ENCODE measurements at regions not wholly inside any gene's neighbourhood (a gene's known extent, or its start where the extent isn't known, plus 50 kb on each side); places are given as distances from the start of the nearest gene placed in this dataset.

GRCh38 chr4:3662516-3662915, 103.7 kb upstream of the ADRA2C start:
- TF ChIP-seq POLR2AphosphoS5 (IDR thresholded peaks at IDR 0.05; ENCODE audit: low read depth, low read length) (no peak), JUND (IDR thresholded peaks at IDR 0.05) (no peak), EZH2phosphoT487 (IDR thresholded peaks at IDR 0.05; ENCODE audit: borderline replicate concordance, low read depth) (no peak), RFX5 (IDR thresholded peaks at IDR 0.05; ENCODE audit: low read length) (no peak), FOXM1 (IDR thresholded peaks at IDR 0.05; ENCODE audit: low read depth) (no peak), RCOR1 (IDR thresholded peaks at IDR 0.05; ENCODE audit: low read length) (no peak), IRF3 (IDR thresholded peaks at IDR 0.05; ENCODE audit: low read depth, low read length) (no peak), NRF1 (IDR thresholded peaks at IDR 0.05; ENCODE audit: low read depth, low read length) (no peak)
- TF ChIP-seq, protein P1, sequence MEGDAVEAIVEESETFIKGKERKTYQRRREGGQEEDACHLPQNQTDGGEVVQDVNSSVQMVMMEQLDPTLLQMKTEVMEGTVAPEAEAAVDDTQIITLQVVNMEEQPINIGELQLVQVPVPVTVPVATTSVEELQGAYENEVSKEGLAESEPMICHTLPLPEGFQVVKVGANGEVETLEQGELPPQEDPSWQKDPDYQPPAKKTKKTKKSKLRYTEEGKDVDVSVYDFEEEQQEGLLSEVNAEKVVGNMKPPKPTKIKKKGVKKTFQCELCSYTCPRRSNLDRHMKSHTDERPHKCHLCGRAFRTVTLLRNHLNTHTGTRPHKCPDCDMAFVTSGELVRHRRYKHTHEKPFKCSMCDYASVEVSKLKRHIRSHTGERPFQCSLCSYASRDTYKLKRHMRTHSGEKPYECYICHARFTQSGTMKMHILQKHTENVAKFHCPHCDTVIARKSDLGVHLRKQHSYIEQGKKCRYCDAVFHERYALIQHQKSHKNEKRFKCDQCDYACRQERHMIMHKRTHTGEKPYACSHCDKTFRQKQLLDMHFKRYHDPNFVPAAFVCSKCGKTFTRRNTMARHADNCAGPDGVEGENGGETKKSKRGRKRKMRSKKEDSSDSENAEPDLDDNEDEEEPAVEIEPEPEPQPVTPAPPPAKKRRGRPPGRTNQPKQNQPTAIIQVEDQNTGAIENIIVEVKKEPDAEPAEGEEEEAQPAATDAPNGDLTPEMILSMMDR (IDR thresholded peaks at IDR 0.05): no peak
- TF ChIP-seq, protein P2, sequence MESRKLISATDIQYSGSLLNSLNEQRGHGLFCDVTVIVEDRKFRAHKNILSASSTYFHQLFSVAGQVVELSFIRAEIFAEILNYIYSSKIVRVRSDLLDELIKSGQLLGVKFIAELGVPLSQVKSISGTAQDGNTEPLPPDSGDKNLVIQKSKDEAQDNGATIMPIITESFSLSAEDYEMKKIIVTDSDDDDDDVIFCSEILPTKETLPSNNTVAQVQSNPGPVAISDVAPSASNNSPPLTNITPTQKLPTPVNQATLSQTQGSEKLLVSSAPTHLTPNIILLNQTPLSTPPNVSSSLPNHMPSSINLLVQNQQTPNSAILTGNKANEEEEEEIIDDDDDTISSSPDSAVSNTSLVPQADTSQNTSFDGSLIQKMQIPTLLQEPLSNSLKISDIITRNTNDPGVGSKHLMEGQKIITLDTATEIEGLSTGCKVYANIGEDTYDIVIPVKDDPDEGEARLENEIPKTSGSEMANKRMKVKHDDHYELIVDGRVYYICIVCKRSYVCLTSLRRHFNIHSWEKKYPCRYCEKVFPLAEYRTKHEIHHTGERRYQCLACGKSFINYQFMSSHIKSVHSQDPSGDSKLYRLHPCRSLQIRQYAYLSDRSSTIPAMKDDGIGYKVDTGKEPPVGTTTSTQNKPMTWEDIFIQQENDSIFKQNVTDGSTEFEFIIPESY (IDR thresholded peaks at IDR 0.05; ENCODE audit: borderline replicate concordance, low read depth): no peak
- TF ChIP-seq, protein P3, sequence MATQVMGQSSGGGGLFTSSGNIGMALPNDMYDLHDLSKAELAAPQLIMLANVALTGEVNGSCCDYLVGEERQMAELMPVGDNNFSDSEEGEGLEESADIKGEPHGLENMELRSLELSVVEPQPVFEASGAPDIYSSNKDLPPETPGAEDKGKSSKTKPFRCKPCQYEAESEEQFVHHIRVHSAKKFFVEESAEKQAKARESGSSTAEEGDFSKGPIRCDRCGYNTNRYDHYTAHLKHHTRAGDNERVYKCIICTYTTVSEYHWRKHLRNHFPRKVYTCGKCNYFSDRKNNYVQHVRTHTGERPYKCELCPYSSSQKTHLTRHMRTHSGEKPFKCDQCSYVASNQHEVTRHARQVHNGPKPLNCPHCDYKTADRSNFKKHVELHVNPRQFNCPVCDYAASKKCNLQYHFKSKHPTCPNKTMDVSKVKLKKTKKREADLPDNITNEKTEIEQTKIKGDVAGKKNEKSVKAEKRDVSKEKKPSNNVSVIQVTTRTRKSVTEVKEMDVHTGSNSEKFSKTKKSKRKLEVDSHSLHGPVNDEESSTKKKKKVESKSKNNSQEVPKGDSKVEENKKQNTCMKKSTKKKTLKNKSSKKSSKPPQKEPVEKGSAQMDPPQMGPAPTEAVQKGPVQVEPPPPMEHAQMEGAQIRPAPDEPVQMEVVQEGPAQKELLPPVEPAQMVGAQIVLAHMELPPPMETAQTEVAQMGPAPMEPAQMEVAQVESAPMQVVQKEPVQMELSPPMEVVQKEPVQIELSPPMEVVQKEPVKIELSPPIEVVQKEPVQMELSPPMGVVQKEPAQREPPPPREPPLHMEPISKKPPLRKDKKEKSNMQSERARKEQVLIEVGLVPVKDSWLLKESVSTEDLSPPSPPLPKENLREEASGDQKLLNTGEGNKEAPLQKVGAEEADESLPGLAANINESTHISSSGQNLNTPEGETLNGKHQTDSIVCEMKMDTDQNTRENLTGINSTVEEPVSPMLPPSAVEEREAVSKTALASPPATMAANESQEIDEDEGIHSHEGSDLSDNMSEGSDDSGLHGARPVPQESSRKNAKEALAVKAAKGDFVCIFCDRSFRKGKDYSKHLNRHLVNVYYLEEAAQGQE (IDR thresholded peaks at IDR 0.05; ENCODE audit: low read depth, low read length): no peak
